Caco-2 (cell line): ENCODE measurements at regions not wholly inside any gene's neighbourhood (a gene's known extent, or its start where the extent isn't known, plus 50 kb on each side); places are given as distances from the start of the nearest gene placed in this dataset.
A peak's percentile ranks its signal among the peaks of the same experiment; 100 is the strongest.

Source experiments
- BruUV-seq: library from RNA; stranded (reverse); fragments of 400-500 nt; replicated peaks from 2 replicates; lab custom pipeline; 2021; lab: Mats Ljungman, UMichigan
- CTCF ChIA-PET: fragments of 300-600 bp; sonication (Branson Sonifier 250); formaldehyde crosslinking; loops from one replicate; lab custom pipeline; 2022; ENCODE audit warnings: antibody characterized with exemption; lab: Charles Lee
- POLR2A ChIA-PET: fragments of 300-600 bp; sonication (Branson Sonifier 250); formaldehyde crosslinking; loops from one replicate; lab custom pipeline; 2022; ENCODE audit warnings: antibody characterized with exemption; lab: Charles Lee
- DNase-seq, 2 experiments: peaks; one replicate each; pipeline versions ENCODE4 v3.0.0 to v3.0.0-alpha.2; 2020 to 2022
- H3K27me3 ChIP-seq: replicated peaks from 2 replicates; pipeline ENCODE4 v1.6.0; 2011; ENCODE audit warnings: low read length; ENCODE audit not compliant: control insufficient read depth, insufficient read depth
- H3K36me3 ChIP-seq: 2 replicates; pipeline ENCODE4 v1.5.1; 2011; ENCODE audit warnings: low read length; ENCODE audit not compliant: control insufficient read depth, insufficient read depth
- H3K4me1 ChIP-seq: fragments of 250-450 bp; sonication (Bioruptor Pico); 2 replicates; pipeline ENCODE4 v1.5.1; 2020; ENCODE audit warnings: mild to moderate bottlenecking
- H3K4me3 ChIP-seq: 2 replicates; pipeline ENCODE4 v1.5.1; 2011; ENCODE audit warnings: low read depth, mild to moderate bottlenecking, control low read depth, low read length
- H3K9me3 ChIP-seq: fragments of 250-450 bp; sonication (Bioruptor Pico); 2 replicates; pipeline ENCODE4 v1.5.1; 2020; ENCODE audit warnings: mild to moderate bottlenecking, moderate library complexity
- H3K27ac Mint-ChIP-seq: one replicate; pipeline ENCODE4 v1.8.0; 2022; ENCODE audit warnings: mixed read lengths; ENCODE audit not compliant: unreplicated experiment
- H3K27me3 Mint-ChIP-seq: one replicate; pipeline ENCODE4 v1.8.0; 2022; ENCODE audit warnings: mixed read lengths; ENCODE audit not compliant: insufficient read depth, unreplicated experiment
- H3K36me3 Mint-ChIP-seq: one replicate; pipeline ENCODE4 v1.8.0; 2022; ENCODE audit warnings: mild to moderate bottlenecking, mixed read lengths; ENCODE audit not compliant: insufficient read depth, unreplicated experiment
- H3K4me1 Mint-ChIP-seq: one replicate; pipeline ENCODE4 v1.8.0; 2022; ENCODE audit warnings: low read depth, mixed read lengths; ENCODE audit not compliant: unreplicated experiment
- H3K4me3 Mint-ChIP-seq: one replicate; pipeline ENCODE4 v1.8.0; 2022; ENCODE audit warnings: mild to moderate bottlenecking, moderate library complexity, mixed read lengths; ENCODE audit not compliant: unreplicated experiment
- H3K9me3 Mint-ChIP-seq: one replicate; pipeline ENCODE4 v1.8.0; 2022; ENCODE audit warnings: mixed read lengths; ENCODE audit not compliant: unreplicated experiment
- CTCF ChIP-seq, 2 experiments: fragments of 200-600 bp in 1 of 2; IDR thresholded peaks; 1 replicate in 1 of 2; 2 replicates in 1 of 2; pipeline versions ENCODE4 v1.5.1 to v1.8.0; 2011 to 2022; ENCODE audit warnings: antibody characterized with exemption in 1 of 2, control low read depth in 1 of 2, inconsistent platforms in 1 of 2, low read depth in 1 of 2, low read length in 1 of 2, mild to moderate bottlenecking in 1 of 2, moderate library complexity in 1 of 2; ENCODE audit not compliant: insufficient read depth in 1 of 2, severe bottlenecking in 1 of 2, unreplicated experiment in 1 of 2
- intact Hi-C: fragments of 100-400 bp; cut with micrococcal nuclease; formaldehyde crosslinking; loops from one replicate; pipeline ENCODE4 v1.10.0; 2022; ENCODE audit not compliant: unreplicated experiment

DNA sequence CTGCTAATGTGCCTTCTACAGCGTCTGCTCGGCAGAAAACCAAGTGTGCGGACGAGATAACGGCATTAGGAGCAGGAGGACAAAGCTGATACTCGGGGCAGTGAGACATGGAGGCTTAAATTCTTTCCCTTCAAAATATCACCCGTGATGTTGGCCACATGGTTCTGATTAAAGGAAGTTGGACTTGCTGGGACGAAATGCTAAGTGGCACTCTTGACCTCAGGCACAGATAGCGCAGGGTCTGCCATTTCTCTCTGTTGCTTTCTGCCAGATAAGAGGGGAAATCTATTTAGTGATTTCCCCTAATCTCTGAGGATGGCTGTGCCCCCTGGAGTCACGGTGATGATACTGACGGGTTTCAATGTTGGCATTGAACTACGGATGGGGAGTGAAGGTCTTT, 509.6 kb upstream of the EEF2KMT start:
- Histone ChIP-seq H3K4me1 (no peaks in the 10 kb centered on the region), H3K27me3 (no peaks in the 10 kb centered on the region), H3K4me3 (no peak overlapping the region), H3K9me3 (no peaks in the 10 kb centered on the region), H3K36me3 (no peaks in the 10 kb centered on the region)
- Mint-ChIP-seq H3K27ac (no peak overlapping the region), H3K4me1 (no peaks in the 10 kb centered on the region), H3K27me3 (peaks cover 8% of the 10 kb centered on the region), H3K9me3 (no peaks in the 10 kb centered on the region), H3K36me3 (no peaks in the 10 kb centered on the region), H3K4me3 (no peak overlapping the region)
- ChIA-PET POLR2A (no interaction called here), CTCF (no interaction called here)
- no peak for TF ChIP-seq CTCF (IDR thresholded peaks at IDR 0.05; ENCODE audit: insufficient read depth in 1 of 2, low read depth in 1 of 2, low read length in 1 of 2, severe bottlenecking in 1 of 2, unreplicated experiment in 1 of 2)
- no TSS peak for BruUV-seq
- DNase-seq, result no peak
- intact Hi-C loops, result no loop called here

DNA sequence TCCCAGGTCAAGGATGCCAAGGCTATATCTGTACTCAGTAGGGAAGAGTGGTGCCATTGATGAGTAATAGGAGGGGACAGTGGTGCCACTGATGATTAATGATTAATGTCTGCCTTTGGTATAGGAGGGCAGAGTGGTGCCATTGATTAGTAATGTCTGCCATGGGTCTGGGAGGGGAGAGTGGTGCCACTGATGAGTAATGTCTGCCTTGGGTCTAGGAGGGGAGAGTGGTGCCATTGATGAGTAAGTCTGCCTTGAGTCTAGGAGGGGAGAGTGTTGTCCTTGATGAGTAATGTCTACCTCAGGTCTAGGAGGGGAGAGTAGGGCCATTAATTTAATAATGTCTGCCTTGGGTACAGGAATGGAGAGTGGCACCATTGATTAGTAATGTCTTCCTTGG, 507.8 kb upstream of the EEF2KMT start:
- Mint-ChIP-seq H3K4me1 (no peaks in the 10 kb centered on the region), H3K4me3 (no peak overlapping the region), H3K27me3 (peaks cover 8% of the 10 kb centered on the region), H3K9me3 (no peaks in the 10 kb centered on the region), H3K36me3 (no peaks in the 10 kb centered on the region), H3K27ac (no peak overlapping the region)
- DNase-seq, result no peak
- no peaks in the 10 kb centered on the region for H3K9me3 ChIP-seq
- no peaks in the 10 kb centered on the region for H3K4me1 ChIP-seq
- intact Hi-C loops, result no loop called here
- H3K36me3 ChIP-seq, result no peaks in the 10 kb centered on the region
- H3K27me3 ChIP-seq, result no peaks in the 10 kb centered on the region
- ChIA-PET CTCF (no interaction called here), POLR2A (no interaction called here)
- no peak overlapping the region for H3K4me3 ChIP-seq
- no TSS peak for BruUV-seq
- TF ChIP-seq CTCF (IDR thresholded peaks at IDR 0.05; ENCODE audit: insufficient read depth in 1 of 2, low read depth in 1 of 2, low read length in 1 of 2, severe bottlenecking in 1 of 2, unreplicated experiment in 1 of 2), result no peak

GRCh38 chr16:5604770-5605169, 507.2 kb upstream of the EEF2KMT start:
- peaks cover 3% of the 10 kb centered on the region for H3K27me3 Mint-ChIP-seq

More at GRCh38 chr16:5604770-5605169, 507.2 kb upstream of the EEF2KMT start:
- BruUV-seq, result no TSS peak
- Mint-ChIP-seq H3K4me3 (no peak overlapping the region), H3K36me3 (no peaks in the 10 kb centered on the region), H3K27ac (no peak overlapping the region), H3K4me1 (no peaks in the 10 kb centered on the region), H3K9me3 (no peaks in the 10 kb centered on the region)
- Histone ChIP-seq H3K4me1 (no peaks in the 10 kb centered on the region), H3K9me3 (no peaks in the 10 kb centered on the region), H3K27me3 (no peaks in the 10 kb centered on the region), H3K36me3 (no peaks in the 10 kb centered on the region), H3K4me3 (no peak overlapping the region)
- intact Hi-C loops, result no loop called here
- peak in 1 of 2 experiments; percentile 16 for DNase-seq
- no peak for TF ChIP-seq CTCF (IDR thresholded peaks at IDR 0.05; ENCODE audit: insufficient read depth in 1 of 2, low read depth in 1 of 2, low read length in 1 of 2, severe bottlenecking in 1 of 2, unreplicated experiment in 1 of 2)
- CTCF ChIA-PET, result no interaction called here
- POLR2A ChIA-PET, result no interaction called here
